ENCODE measurements at regions not wholly inside any gene's neighbourhood (a gene's known extent, or its start where the extent isn't known, plus 50 kb on each side); places are given as distances from the start of the nearest gene placed in this dataset.

- H3K27ac Mint-ChIP-seq, result no peak overlapping the region
- no peaks in the 10 kb centered on the region for H3K27me3 Mint-ChIP-seq
- H3K4me1 Mint-ChIP-seq (ENCODE audit: low read depth), result no peaks in the 10 kb centered on the region
- DNase-seq (ENCODE audit: low spot score, unreplicated experiment), result no peak
- H3K4me3 Mint-ChIP-seq (ENCODE audit: low read depth), result no peak overlapping the region
- TF ChIP-seq, protein P1, sequence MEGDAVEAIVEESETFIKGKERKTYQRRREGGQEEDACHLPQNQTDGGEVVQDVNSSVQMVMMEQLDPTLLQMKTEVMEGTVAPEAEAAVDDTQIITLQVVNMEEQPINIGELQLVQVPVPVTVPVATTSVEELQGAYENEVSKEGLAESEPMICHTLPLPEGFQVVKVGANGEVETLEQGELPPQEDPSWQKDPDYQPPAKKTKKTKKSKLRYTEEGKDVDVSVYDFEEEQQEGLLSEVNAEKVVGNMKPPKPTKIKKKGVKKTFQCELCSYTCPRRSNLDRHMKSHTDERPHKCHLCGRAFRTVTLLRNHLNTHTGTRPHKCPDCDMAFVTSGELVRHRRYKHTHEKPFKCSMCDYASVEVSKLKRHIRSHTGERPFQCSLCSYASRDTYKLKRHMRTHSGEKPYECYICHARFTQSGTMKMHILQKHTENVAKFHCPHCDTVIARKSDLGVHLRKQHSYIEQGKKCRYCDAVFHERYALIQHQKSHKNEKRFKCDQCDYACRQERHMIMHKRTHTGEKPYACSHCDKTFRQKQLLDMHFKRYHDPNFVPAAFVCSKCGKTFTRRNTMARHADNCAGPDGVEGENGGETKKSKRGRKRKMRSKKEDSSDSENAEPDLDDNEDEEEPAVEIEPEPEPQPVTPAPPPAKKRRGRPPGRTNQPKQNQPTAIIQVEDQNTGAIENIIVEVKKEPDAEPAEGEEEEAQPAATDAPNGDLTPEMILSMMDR (IDR thresholded peaks at IDR 0.05; ENCODE audit: unreplicated experiment), result no peak
- H3K9me3 Mint-ChIP-seq (ENCODE audit: low read depth), result no peaks in the 10 kb centered on the region
- no peaks in the 10 kb centered on the region for H3K36me3 Mint-ChIP-seq (ENCODE audit: insufficient read depth)
Observed at GRCh38 chr10:55369670-55370420, 568.8 kb upstream of the PCDH15 start.

- Mint-ChIP-seq H3K4me3 (ENCODE audit: low read depth) (no peak overlapping the region), H3K27ac (no peak overlapping the region), H3K4me1 (ENCODE audit: low read depth) (no peaks in the 10 kb centered on the region), H3K9me3 (ENCODE audit: low read depth) (no peaks in the 10 kb centered on the region), H3K27me3 (no peaks in the 10 kb centered on the region), H3K36me3 (ENCODE audit: insufficient read depth) (no peaks in the 10 kb centered on the region)
- DNase-seq (ENCODE audit: low spot score, unreplicated experiment), result no peak
- TF ChIP-seq, protein P1 (IDR thresholded peaks at IDR 0.05; ENCODE audit: unreplicated experiment), result no peak
Observed at GRCh38 chr10:55368467-55368866, 567.4 kb upstream of the PCDH15 start.

DNA sequence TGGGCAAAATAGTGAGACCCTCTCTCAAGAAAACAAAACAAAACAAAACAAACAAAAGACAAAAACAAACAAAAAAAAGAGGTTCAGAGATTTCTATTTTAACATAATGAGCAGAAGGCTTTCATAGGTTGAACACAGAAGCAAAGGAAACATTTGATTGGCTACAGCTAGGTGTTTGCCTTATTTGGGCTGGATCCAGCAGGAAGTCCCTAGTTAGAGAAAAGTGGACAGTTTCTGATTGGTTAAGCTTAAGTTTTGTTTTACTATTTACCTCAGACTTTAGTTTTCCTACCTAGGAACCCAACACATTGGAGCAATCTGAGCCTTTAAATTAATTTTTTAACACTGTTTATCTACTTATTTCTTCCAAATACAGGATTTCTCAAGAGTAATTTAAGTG is 566.5 kb upstream of the PCDH15 start:
- H3K27me3 Mint-ChIP-seq, result no peaks in the 10 kb centered on the region
- no peak overlapping the region for H3K27ac Mint-ChIP-seq
- no peaks in the 10 kb centered on the region for H3K36me3 Mint-ChIP-seq (ENCODE audit: insufficient read depth)
- no peaks in the 10 kb centered on the region for H3K4me1 Mint-ChIP-seq (ENCODE audit: low read depth)
- TF ChIP-seq, protein P1 (IDR thresholded peaks at IDR 0.05; ENCODE audit: unreplicated experiment), result no peak
- no peak for DNase-seq (ENCODE audit: low spot score, unreplicated experiment)
- no peaks in the 10 kb centered on the region for H3K9me3 Mint-ChIP-seq (ENCODE audit: low read depth)
- no peak overlapping the region for H3K4me3 Mint-ChIP-seq (ENCODE audit: low read depth)

GRCh38 chr10:55358539-55358938 is 557.5 kb upstream of the PCDH15 start:
- H3K4me1 Mint-ChIP-seq (ENCODE audit: low read depth), result peaks cover 2% of the 10 kb centered on the region

GRCh38 chr10:55353414-55353813 is 552.4 kb upstream of the PCDH15 start:
- peaks cover 2% of the 10 kb centered on the region for H3K4me1 Mint-ChIP-seq (ENCODE audit: low read depth)
- TF ChIP-seq, protein P1 (IDR thresholded peaks at IDR 0.05; ENCODE audit: unreplicated experiment), result no peak
- DNase-seq (ENCODE audit: low spot score, unreplicated experiment), result no peak

More at GRCh38 chr10:55358539-55358938, 557.5 kb upstream of the PCDH15 start:
- DNase-seq (ENCODE audit: low spot score, unreplicated experiment), result no peak
- Mint-ChIP-seq H3K27ac (no peak overlapping the region), H3K9me3 (ENCODE audit: low read depth) (no peaks in the 10 kb centered on the region), H3K4me3 (ENCODE audit: low read depth) (no peak overlapping the region), H3K36me3 (ENCODE audit: insufficient read depth) (no peaks in the 10 kb centered on the region), H3K27me3 (no peaks in the 10 kb centered on the region)
- TF ChIP-seq, protein P1 (IDR thresholded peaks at IDR 0.05; ENCODE audit: unreplicated experiment), result no peak

More at GRCh38 chr10:55353414-55353813, 552.4 kb upstream of the PCDH15 start:
- Mint-ChIP-seq H3K4me3 (ENCODE audit: low read depth) (no peak overlapping the region), H3K27ac (no peak overlapping the region), H3K9me3 (ENCODE audit: low read depth) (no peaks in the 10 kb centered on the region), H3K36me3 (ENCODE audit: insufficient read depth) (no peaks in the 10 kb centered on the region), H3K27me3 (no peaks in the 10 kb centered on the region)
